GM18907 (cell line): ENCODE measurements at regions not wholly inside any gene's neighbourhood (a gene's known extent, or its start where the extent isn't known, plus 50 kb on each side); places are given as distances from the start of the nearest gene placed in this dataset.
"Not testable (repeated sequence)": the region's sequence is repeated elsewhere in the genome, so short reads cannot be mapped to it uniquely, and the experiment has no call there.

ENCODE experiments used
- ATAC-seq: cut with Tn5 transposase; IDR thresholded peaks from one replicate; pipeline ENCODE4 v1.9.1; 2021; ENCODE audit warnings: mild to moderate bottlenecking, moderate library complexity; ENCODE audit not compliant: unreplicated experiment

DNA sequence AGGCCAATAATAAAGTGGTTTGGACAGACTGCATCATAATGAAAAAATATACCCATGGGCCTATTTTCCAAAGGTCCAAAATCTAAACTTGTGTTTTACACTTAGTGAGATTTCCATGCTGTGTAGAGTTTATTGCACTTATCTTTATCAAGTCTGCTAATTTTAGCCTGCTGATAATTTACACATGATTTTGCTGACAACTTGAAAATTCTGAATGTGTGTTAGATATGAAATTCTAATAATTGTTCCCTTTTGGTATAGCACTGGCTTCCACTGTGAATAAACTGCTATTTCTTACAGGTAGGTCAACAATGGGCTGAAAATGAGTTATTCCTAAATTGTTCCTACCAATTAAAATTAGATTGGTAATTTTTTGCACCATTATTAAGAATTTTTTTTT lies 589.1 kb upstream of the ANO3 start:
- ATAC-seq, result no peak

DNA sequence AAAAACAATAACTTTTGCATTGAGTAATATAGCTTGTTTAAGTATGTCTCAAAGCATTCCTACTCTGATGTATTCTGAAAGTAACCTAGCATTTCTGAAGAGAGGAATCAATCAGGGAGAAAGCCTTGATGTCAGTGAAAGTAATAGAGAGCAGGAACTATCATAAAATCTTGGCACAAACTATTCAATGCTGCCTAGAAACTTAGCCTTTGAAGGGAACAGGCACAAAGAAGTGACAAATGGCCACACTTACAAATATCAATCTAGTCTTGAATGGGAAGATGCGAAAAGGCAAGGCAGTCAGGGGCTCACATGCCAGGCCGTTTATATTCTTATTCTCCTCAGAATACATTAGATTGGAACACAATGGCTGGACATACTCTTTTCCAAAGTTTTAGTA lies 576.5 kb upstream of the ANO3 start:
- ATAC-seq, result no peak

DNA sequence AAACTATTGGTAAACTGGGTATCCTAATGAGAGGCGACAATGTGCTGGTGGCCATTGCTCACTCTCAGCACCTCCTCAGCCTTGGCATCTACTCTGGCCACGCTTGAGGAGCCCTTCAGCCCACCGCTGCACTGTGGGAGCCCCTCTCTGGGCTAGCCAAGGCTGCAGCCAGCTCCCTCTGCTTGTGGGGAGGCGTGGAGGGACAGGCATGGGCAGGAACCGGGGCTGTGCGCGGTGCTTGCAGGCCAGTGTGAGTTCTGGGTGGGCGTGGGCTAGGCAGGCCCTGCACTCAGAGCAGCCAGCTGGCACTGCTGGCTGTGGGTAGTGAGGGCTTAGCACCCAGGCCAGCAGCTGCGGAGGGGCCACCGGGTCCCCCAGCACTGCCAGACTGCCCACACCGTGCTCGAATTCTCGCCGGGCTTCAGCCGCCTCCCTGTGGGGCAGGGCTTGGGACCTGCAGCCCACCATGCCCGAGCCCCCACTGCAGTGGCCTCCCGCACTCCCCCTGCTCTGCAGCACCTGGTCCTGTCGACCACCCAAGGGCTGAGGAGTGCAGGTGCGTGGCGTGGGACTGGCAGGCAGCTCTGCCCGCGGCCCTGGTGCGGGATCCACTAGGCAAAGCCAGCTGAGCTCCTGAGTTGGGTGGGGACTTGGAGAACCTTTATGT lies 575.9 kb upstream of the ANO3 start:
- no peak for ATAC-seq

- ATAC-seq, result no peak
Observed at GRCh38 chr11:25758145-25758661, 573.7 kb upstream of the ANO3 start.

GRCh38 chr11:25766332-25767015 lies 565.5 kb upstream of the ANO3 start:
- ATAC-seq, result no peak

DNA sequence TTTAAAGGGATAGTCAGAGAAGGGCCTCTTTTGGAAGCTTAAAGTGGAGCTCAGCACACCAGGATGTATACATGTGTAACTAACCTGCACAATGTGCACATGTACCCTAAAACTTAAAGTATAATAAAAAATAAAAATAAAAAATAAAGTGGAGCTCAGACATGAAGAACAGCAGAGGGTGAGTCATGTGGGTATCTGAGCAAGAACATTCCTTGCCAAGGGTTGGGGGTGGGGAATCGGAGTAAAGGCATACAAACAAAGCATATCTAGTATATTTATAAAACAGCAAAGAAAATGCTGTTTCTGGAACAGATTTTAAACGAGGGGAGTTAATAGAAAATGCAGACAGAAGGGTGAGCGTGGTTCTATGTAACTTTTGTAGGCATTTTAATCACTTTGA lies 562.6 kb upstream of the ANO3 start:
- ATAC-seq, result no peak

GRCh38 chr11:25771605-25772004 lies 560.3 kb upstream of the ANO3 start:
- ATAC-seq, result no peak

DNA sequence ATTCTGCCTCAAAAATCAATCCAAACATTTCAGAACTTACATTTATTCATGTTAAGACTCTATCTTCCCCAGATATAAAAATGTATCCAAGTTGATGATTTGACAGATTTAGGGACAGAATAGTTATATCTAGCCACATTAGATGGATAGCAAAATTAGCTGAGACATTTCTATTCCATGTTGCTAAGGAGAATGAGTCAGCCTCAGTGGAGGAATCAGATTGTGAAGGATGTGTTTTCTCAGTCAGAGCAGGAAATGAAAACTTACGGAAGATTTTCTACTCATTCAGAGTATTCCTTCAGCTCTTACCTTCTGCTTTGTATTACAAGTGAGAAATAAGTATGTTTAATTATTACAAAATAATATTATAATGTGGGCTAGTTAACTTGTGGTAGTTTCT lies 556.3 kb upstream of the ANO3 start:
- ATAC-seq, result no peak

DNA sequence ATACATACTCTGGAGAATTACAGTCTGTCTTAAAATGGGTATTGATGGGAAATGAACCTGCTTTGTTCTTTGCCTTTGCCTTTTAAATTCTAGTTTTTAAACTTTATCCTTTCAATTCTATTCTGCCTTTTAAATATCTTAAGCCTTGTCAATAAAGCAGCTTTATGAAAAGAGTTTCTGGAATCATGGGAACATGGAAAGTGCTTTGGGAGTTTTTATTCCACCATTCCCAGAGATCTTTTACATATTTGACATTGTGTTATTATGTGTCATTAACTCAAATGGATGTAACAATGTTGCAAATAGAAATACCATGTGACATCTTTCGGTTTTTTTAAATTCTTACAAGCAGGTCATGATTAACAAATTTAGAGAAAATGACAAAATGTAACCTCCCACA lies 555.7 kb upstream of the ANO3 start:
- no peak for ATAC-seq

DNA sequence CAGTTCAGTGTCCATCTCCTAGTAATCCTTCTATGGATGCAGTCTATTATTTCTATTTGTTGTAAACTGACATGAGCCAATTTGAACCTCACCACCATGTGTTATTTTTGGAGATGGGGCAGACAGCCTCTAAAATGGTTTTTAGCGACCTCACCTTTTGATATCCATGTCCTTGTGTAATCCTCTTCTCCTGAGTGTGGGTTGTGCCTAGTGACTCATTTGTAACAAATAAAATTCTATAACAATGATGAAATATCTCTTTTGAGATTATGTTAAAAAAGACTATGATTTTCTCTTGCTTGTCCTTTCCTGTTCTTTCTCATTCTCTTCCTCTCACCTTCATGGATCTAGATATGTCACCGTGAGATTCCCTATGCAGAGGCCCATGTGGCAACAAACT lies 554.6 kb upstream of the ANO3 start:
- ATAC-seq, result no peak

- no peak for ATAC-seq
Observed at GRCh38 chr11:25779033-25779432, 552.9 kb upstream of the ANO3 start.

DNA sequence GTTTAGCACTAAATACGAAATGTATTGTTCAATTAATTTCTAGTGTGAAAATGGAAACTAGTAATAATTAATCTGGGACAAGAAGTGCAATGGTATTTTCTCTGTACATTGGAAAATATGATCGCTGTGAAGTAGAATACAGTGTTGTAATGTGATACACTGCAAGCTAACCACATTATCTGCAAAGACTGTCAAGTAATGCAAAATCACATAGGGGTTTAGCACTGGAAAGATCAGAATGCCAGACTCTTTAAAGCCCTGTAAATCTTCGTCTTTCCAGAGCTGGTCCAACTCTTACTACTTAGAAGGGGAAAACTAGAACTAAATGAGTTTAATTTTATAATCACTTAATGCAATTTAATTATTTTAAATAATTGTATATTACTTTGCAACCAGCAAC lies 544.5 kb upstream of the ANO3 start:
- no peak for ATAC-seq

DNA sequence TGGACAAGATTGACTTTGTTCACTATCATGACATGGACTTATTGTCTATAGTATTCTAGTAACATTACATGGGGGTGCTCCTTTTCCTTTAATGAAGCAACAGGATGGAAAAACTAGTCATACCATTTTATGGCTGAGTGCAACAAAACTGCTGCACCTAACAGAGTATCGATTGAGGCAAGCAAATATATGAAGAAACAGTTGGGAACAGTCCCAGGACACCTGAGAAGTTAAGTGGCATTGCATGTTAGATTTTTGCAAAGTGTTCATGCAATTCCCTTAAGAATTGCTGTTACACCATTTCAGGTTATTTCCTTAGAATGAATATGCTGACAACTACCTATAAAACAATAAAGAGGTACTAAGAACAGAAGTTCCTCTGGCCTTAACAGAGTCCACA lies 541.5 kb upstream of the ANO3 start:
- no peak for ATAC-seq

GRCh38 chr11:25793637-25794036 lies 538.3 kb upstream of the ANO3 start:
- ATAC-seq, result no peak

GRCh38 chr11:25794804-25795203 lies 537.1 kb upstream of the ANO3 start:
- no peak for ATAC-seq

GRCh38 chr11:25816411-25816810 lies 515.5 kb upstream of the ANO3 start:
- no peak for ATAC-seq

DNA sequence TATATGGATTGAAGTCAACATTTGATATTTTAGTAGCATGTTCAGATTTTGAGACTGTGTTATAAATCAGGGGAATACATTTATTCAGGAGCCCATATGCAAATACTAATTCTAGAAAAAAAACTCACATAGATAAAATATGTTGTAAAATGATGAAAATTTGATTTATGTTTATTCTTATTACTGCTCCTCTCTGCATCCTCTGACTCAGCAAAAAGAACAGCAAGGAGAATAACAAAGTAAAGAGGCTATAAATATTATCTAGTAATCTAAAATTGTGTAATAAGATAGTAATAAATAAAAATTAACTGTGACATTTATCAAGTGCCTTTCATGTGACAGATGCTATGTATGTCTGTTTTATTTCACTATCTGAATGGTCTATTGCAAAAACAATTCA lies 507.2 kb upstream of the ANO3 start:
- ATAC-seq, result no peak

DNA sequence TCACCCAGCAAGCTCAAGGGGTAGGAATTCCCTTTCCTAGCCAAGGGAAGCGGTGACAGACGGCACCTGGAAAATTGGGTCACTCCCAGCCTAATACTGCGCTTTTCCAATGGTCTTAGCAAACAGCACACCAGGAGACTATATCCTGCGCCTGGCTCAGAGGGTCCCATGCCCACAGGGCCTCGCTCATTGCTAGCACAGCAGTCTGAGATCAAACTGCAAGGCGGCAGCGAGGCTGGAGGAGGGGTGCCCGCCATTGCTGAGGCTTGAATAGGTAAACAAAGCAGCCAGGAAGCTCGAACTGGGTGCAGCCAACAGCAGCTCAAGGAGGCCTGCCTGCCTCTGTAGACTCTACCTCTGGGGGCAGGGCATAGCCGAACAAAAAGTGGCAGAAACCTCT lies 500.4 kb upstream of the ANO3 start:
- not testable (repeated sequence) for ATAC-seq

- no peak for ATAC-seq
Observed at GRCh38 chr11:25838918-25839625, 492.9 kb upstream of the ANO3 start.

GRCh38 chr11:25844811-25845210 lies 487.1 kb upstream of the ANO3 start:
- ATAC-seq, result no peak

DNA sequence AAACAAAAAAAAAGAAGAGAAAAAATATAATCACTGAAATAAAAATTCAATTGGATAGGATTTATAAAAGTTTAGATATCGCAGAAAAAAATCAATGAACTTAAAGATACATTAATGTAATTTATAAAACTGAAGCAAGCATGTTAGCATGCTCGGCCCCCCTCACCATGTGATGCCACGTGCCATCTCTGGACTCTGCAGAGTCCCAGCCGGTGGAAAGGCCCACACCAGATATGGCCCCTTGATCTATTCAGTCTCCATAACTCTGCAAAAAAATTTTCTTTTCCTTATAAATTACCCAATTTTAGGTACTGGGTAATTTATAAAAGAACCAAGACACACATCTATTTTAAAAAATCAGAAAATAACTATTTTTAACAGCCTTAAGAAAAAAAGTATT lies 476.0 kb upstream of the ANO3 start:
- no peak for ATAC-seq

- ATAC-seq, result no peak
Observed at GRCh38 chr11:25859776-25860175, 472.2 kb upstream of the ANO3 start.
